ENCODE measurements at regions not wholly inside any gene's neighbourhood (a gene's known extent, or its start where the extent isn't known, plus 50 kb on each side); places are given as distances from the start of the nearest gene placed in this dataset.

DNA sequence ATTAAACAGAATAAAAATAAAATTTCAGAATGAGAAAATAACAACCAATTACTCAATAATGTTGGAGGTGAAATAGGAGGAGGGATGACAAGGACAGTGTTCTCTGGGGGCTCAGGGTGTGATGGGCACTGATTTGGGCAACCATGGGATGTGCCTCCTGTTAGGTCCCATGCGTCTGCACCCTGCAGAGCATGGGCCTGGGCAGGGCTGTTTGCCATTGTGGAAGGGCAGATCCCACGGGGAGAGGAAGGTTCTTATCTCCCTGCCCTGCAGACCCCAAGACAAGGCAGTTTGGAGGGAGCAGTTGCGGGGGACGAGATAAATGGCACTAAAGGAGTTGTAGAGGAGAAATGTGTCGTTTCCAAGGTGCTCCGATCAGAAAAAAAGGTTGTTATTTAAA, 206.3 kb downstream of the THBS2 start:
- no peak for DNase-seq (ENCODE audit: low read depth, low spot score)

DNA sequence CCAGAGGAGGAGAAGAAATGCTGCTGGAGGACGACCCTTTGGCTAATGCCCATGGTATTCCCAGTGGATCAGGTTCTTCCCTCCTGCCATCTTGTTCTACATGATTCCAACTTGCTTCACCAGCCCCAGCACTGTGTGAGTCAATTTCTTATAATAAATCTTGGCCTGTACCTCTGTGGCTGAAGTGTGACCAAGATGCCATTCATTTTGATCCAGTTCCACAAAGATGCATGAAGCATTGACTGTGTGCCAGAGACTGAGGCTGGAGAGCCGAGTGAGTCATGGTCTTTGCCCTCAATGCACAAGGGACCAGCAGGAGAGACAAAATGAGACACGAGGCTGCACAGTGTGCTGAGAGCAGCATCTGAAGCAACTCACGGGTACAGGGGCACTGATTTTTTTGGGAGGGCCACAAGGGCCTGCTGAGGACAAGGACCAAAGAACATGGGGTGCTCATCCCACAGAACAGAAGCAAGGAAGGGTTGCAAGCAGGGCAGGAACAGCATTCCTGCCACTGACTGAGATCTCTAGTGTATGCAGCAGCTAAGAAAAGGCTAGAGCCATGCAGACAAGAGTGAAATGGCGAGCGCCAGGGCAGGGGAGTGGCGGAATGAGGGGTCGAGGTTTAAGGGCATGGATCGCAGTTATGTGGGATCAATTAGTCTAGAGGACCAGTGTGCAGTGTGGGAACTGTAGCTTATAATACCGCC, 207.0 kb downstream of the THBS2 start:
- no peak for DNase-seq (ENCODE audit: low read depth, low spot score)

DNA sequence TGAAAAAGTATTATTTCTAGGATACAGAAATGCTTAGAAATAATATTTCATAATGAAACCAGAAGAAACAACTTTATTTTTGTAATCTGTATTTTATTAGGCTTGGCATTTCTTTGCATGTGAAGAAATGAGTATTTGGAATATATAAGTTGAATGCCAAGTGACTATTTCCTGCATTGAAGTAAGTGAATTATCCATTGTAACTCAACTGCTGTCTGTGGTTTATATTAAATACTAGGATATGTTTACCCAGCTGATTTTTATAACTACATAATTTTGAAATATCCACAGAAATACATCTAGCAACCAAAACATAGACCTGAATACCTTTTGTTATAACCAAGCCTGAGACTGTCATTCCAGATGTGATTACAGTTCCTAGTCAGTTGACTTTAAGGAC, 207.6 kb downstream of the THBS2 start:
- no peak for DNase-seq (ENCODE audit: low read depth, low spot score)

DNA sequence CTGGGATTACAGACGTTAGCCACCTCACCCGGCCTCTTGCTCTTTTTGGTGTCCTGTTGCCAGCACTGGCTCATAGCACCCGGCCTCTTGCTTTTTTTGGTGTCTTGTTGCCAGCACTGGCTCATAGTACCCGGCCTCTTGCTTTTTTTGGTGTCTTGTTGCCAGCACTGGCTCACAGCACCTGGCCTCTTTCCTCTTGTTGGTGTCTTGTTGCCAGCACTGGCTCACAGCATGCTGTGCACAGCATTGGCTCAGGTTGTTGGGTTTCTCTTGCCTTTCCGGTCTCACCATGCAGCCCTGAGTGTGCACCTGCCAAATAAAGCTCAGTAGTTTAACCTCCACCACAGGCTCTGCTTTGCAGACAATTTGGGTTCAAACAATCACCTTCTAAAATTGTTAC, 208.2 kb downstream of the THBS2 start:
- DNase-seq (ENCODE audit: low read depth, low spot score), result no peak

DNA sequence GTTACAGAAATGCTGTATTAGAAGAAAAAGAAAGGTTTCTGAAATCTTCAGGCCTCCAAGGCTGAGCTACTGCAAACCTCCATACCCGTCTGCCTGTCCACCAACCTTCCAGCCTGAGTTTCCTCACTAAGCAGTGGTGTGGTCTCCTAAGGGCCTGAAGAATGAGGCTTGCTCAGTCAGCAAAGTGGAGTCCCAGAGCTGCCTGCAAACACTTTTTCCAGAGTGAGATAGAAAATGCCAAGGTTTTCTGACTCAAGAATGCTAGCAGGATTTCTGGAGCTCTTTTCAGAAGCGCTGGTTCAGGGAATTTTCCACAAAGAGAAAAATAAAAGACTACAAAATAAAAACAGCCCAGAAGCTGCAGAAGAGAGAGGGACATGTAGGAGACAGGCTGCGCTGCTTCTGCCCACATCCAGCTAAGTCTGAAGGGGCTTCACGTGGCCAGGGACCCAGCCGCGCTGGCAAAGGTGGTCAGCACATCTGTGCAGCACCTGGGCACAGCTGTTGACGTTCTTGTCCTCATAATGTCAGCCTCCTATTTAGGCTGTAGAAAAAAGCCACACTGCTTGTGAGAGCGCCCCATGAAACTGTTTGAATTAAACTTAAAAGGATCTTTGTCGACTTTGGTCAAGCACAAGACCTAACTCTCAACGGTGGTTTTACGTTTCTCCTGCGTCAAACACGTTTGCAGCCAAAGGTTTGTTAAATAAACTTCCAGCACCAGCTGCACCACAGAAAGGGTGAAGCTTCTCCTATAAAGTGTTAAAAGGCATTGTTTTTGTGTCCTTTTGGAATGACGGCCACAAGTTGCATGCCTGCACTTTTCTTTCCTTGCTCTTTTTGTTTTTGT, 209.0 kb downstream of the THBS2 start:
- no peak for DNase-seq (ENCODE audit: low read depth, low spot score)

DNA sequence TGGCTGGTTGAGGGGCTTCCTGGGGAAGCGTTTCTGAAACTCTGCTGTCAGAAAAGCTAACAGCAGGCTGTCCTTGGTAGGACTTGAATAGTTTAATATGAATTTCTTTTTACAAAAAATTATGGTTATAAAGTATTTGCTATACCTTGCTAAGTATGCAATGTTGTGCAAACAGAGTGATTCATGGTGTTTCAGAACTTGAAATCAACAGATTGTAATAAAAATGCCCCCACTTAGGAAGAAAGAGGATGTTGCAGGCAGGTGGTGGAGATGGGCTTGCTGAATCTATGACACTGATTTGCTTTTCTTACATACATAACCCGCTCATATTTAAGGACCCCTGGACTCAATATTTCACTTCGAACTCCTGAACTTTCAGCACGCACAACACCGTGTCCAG, 211.6 kb downstream of the THBS2 start:
- DNase-seq (ENCODE audit: low read depth, low spot score), result no peak

DNA sequence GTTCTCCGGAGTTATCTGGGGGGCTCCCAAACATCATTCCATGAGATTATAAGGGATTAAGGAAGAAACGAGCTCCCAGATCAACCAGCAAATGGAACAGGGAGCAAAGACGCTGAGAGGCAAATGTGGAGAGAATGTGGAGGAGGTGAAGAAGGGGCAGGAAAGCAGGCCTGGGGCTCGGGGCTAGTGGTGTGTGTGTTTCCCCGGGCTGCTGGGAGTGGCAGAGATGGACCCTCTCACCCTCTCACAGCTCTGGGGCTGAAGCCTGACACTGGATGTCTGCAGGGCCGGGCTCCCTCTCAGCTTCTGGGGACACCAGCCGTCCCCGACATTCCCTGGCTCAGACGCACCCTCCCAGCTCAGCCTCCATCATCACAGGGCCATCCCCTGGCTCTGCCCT, 212.6 kb downstream of the THBS2 start:
- no peak for DNase-seq (ENCODE audit: low read depth, low spot score)

DNA sequence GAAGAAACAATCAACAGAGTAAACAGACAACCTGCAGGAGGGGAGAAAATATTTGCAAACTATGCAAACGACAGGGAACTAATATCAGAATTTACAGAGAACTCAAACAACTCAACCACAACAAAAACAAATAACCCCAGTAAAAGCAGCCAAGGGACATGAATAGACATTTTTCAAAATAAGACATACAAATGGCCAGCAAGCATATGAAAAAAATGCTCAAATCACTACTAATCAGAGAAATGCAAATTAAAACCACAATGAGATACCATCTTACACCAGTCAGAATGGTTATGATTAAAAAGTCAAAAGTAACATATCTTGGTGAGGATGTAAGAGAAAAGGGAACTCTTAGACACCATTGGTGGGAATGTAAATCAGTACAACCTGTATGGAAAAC, 215.0 kb downstream of the THBS2 start:
- DNase-seq (ENCODE audit: low read depth, low spot score), result no peak

DNA sequence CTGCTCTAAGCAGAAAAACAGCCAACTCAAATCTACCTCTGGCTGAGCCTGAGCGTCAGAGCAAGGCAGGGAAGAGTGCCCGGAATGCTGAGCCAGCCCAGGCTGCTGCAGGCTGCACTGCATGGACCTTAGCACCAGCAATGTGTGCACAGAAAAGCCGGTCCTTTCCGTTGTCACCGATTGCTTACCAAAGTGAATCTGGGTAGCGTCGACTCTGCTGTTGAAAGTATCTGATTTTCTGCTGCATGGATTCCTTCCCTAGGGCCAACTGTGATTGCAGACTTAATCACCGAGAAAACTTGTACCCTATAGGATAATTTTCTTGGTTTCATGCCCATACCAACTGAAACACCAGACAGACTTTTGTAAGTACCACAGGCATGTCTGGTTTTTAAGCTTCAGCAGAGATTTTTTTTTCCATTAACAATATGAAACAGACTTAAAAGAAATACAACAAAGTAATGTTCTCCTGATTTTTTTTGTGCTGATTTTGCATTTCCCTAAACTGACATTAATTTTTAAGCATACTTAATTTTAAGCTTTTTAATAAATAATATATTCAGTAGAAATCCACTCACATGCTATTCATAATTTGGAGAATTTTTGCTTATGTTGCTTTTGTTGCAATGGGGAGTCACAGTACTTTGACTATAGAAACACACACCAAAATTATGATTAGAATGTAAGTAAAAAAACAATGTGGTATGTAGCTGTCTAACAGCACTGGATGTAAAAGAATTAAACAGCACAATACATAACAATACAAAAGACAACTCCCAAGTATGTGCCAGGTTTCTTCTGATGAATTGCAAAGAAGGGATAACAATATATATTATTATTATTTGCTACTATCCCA, 218.0 kb downstream of the THBS2 start:
- DNase-seq (ENCODE audit: low read depth, low spot score), result no peak

DNA sequence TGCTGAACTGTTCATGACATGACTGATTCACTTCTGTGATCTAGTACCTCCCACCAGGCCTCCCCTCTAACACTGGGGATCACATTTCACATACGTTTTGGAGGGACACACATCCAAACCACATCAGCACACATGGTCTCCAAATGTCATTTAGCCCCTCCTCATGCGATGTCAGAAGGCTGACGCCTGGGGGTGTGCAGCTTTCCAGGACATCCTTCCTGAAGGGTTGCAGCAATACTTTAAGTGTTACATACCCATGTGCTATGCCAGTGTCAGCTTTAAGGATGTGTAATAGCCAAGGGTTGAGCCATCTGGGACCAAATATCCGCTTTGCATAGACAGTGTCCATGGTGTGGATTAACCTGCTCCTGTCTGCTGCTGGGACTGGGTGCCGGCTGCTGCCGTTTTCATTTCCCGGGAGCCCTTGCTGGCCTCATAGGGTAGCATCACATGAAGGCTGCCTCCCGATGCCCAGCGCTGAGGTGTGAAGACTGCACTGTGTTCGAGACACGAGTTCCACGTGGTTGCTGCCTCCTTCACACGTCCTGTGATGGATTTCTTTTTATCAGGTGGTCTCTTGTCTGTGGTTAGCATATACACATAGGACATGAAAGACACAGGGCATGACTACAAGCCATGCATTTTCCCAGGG, 219.0 kb downstream of the THBS2 start:
- no peak for DNase-seq (ENCODE audit: low read depth, low spot score)

DNA sequence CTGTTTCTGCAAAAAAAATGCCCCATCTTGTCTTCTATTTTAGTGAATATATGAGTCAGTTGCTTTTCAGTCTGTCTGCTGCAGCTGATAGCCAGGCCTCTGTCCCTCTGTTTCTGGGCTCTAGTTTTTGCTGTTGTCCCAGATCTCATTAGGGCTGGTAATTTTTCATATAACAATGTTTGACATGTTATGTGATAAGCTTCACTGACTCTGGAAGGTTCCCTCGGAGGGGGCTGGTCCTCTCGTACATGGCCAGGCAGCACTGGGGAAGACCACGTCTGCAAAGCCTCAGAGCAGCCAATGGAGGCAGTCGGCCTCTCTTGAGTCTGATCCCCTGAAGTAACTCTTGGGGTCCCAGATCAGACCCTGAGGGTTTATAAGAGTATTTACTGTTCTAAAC, 223.8 kb downstream of the THBS2 start:
- DNase-seq (ENCODE audit: low read depth, low spot score), result no peak

DNA sequence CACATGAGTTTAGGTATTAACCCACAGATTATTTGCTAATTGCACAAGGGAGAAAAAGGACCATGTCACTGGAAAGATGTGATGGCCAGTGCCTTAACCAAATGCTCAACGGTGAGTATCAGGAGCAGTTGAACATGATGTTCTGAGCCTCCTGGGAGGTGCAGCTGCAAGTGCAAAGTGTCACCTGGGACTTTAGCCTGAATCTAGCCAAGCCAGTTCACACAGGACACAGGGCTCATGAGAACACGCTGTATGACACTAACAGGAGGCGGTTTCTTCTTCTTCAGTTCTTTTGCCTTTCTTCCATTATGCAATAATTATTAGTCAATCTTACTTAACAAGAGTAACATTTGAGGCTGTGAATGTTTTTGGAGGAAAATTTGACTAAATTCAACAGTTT, 225.3 kb downstream of the THBS2 start:
- DNase-seq (ENCODE audit: low read depth, low spot score), result no peak

DNA sequence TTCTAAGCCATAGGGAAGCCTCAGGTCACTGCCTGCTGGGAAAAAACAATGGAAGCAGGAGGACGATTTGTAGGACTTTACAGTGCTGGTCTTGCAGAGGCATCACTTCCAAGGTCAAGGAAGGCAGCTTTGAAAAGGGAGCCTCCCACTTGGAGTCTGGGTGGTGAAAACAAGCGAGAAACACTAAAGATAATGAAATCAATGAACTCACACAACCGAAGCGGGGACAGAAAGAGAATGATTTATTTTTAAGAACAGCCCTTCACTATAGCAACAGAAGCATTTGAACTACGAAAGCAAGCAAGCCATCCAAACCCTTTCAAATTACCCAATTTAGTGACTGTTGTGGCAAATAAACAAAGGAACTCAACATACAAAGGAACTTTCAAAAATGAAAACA, 227.5 kb downstream of the THBS2 start:
- DNase-seq (ENCODE audit: low read depth, low spot score), result no peak

DNA sequence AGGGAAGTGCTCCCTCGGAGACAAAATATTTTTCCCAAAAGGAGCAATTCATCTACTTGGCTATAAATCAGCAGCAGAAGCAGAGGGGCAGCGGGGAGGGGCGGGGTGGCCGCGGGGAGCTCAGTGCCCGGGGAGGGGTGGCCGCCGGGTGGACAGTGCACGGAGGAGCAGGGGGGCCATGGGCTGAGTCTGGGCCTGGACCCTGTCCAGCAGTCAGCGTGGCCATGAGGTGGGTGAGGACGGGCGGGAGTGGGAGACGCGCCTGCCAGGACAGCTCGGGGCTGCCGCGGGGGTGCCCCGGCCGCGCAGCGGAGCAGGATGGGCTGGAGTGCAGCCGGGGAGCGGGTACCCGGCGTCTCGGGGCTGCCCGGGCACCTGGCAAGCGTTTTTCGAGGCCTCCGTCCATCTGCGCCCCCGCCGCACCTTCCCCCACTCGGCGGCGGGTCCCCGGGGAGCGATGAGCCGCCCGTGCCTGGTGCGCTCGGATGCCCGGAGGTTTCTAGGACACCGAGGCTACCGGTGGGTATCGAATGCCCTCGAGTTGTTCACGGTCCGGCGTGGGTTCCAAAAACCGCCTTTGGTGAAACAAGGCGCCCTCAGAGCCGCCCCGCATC, 229.5 kb downstream of the THBS2 start:
- DNase-seq (ENCODE audit: low read depth, low spot score), result no peak

DNA sequence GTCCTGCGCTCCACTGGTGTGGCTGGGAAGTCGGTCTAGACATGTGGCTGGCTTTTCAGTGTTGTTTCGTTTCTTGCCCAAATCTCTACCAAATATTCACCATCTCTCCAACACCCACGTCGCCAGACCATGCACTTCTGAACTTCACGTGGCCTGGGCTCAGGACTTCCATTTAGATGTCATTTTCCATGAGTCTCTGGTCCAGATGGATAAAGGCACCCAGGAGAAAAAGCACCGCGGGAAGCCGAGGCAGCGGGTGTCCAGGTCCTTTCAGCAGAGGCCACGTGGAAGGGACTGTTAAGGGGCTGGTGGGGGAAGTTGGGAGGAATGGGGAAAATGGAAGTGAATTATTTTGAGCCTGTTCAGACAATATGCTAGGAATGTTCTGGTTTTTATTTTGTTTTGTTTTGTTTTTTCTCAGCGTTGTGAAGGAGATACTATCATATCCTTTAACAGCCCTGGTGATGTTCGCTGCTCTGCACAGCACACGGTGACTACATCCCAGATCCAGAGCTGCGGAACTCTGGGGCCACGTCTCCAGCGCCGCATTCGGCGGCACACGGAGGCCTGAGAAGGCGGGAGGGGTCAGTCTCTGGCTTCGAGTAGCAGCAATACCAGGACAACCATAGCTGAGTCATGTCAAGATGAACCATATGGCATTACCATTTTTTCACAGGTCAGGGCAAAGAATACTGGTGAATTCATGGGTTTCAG, 230.3 kb downstream of the THBS2 start:
- DNase-seq (ENCODE audit: low read depth, low spot score), result no peak

DNA sequence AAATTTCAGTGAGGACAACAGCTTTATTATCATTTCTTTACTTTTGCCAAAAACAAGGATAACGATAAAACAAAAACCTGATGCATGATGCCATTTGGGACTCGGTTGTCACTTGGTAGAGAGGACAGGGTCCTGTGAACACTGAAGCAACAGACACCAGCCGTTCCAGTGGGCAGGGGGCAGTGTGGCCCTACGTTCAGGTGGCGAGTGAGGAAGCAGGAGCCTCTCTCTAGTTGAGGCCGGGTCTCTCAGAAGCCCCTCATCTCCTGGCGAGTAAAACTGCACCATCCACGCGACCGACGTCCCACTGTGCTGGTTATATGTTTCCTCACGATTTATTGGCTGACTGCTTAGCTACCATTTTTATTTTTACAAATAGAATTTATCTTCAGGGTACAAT, 231.6 kb downstream of the THBS2 start:
- no peak for DNase-seq (ENCODE audit: low read depth, low spot score)

DNA sequence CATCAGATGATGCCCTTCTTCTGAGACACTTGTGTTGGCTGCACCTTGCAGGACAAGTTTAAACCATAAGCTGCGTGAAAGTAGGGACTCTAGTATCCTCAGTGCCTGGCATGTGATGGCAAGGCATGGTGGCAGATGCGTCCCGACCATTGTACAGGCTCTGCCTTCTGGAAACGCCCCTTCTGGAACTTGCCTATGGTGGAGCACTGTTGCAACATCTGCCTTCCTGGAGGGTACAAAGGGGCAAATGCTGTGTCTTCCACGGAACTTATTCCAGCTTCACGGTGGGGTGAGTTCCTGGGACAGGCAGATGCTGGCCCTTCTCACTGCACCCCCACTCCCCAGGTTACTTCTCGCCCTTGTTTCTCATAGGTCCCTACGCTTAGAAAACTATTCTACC, 232.8 kb downstream of the THBS2 start:
- DNase-seq (ENCODE audit: low read depth, low spot score), result no peak

DNA sequence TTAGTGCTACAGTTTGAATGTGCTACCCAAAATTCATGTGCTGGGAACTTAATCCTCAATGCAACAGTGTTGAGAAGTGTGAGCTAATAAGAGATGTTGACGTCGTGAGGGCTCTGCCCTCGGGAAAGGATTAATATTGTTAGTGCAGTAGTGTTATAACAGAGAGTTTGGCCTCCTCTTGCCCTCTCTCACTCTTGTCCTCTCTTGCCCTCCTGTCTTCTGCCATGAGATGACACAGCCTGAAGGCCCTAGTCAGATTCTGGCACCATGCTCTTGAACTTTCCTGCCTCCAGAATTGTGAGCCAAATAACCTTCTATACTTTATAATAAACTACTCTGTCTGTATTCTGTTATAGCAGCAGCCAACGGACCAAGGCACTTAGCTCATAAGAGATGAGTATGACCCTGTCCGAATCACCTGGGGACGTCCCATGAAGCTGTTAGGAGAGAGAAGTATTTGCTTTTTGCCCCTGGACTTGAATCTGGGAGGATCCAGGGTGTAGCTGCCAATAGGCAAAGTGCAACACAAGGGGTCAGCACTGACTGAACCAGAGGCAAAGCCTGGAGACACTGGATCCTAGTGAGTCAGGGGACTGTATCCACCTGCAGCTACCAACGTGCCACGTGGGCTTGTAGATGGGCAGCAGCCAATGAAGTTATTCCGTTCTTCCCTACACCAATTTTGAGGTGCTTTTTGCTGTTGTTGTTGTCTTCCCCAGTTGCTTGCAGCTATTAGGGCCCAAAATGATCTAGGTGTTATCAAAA, 233.7 kb downstream of the THBS2 start:
- no peak for DNase-seq (ENCODE audit: low read depth, low spot score)

DNA sequence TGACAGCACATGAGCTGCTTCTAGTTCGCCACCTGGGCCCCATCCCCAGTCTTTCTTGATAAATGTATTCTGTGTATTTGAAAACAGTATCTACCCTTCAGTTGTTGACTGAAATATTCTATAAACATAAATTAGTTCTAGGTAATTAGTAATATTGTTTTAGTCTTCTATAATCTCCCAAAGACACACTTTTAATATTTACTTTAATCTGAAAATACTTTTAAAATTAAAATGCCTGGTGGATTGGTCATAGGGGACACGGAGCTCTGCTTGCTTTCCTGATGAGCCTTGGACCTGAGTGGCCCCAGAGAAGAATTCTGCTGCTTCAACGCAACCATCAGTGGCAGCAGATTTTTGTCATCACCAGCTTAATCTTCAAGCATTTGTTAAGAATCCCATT, 234.5 kb downstream of the THBS2 start:
- no peak for DNase-seq (ENCODE audit: low read depth, low spot score)

DNA sequence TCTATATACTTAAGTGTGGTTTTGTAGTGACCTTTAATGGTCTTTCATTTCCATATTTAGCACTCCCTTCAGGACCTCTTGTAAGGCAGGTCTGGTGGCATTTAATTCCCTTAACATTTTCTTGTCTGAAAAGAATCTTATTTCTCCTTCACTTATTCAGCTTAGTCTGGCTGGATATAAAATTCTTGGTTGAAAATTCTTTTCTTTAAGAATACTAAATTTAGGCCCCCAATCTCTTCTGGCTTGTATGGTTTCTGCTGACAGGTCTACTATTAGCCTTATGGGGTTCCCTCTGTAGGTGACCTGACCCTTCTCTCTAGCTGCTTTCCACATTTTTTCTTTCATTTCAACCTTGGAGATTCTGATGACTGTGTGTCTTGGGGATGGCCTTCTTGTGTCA, 236.9 kb downstream of the THBS2 start:
- no peak for DNase-seq (ENCODE audit: low read depth, low spot score)
